K562 (cell line): ENCODE measurements at regions not wholly inside any gene's neighbourhood (a gene's known extent, or its start where the extent isn't known, plus 50 kb on each side); places are given as distances from the start of the nearest gene placed in this dataset.

Experiments used
- CHD1 ChIP-seq: fragments of 200-600 bp; sonication (generic); IDR thresholded peaks from one replicate; pipeline ENCODE4 v1.6.1; 2012; ENCODE audit warnings: mild to moderate bottlenecking, moderate library complexity, low read length, inconsistent platforms
- JUND ChIP-seq, 2 experiments: IDR thresholded peaks; 2 replicates in 1 of 2; 3 replicates in 1 of 2; pipeline ENCODE4 v1.6.1; 2011; ENCODE audit warnings: borderline replicate concordance in 2 of 2, low read depth in 2 of 2, low read length in 2 of 2, improper control_type of control experiment in 1 of 2, missing biosample characterization in 1 of 2, missing genetic modification characterization in 1 of 2, missing genetic modification reagents in 1 of 2
- POLR2A ChIP-seq: fragments of 450-650 bp; conservative IDR thresholded peaks from 2 replicates; pipeline ENCODE4 v1.6.1; 2016
- SUPT5H ChIP-seq: fragments of 450-650 bp; IDR thresholded peaks from 2 replicates; pipeline ENCODE4 v1.6.1; 2016
- TAF7 ChIP-seq: fragments of 450-650 bp; IDR thresholded peaks from 2 replicates; pipeline ENCODE4 v1.6.1; 2016; ENCODE audit warnings: missing genetic modification characterization, missing compliant biosample characterization
- ZNF561 ChIP-seq: fragments of 450-650 bp; formaldehyde crosslinking; conservative IDR thresholded peaks from 2 replicates; pipeline ENCODE4 v1.4.0; 2020; ENCODE audit warnings: mild to moderate bottlenecking, moderate library complexity
- TF ChIP-seq, protein P1 (sequence below): fragments of 250-450 bp; sonication (Bioruptor Pico); IDR thresholded peaks from 2 replicates; pipeline ENCODE4 v1.8.0; 2022; ENCODE audit warnings: inconsistent platforms
- TF ChIP-seq, protein P2 (sequence below): sonication (generic); formaldehyde crosslinking; IDR thresholded peaks from 2 replicates; pipeline ENCODE4 v1.9.0; 2022; ENCODE audit warnings: mild to moderate bottlenecking, missing genetic modification reagents

DNA sequence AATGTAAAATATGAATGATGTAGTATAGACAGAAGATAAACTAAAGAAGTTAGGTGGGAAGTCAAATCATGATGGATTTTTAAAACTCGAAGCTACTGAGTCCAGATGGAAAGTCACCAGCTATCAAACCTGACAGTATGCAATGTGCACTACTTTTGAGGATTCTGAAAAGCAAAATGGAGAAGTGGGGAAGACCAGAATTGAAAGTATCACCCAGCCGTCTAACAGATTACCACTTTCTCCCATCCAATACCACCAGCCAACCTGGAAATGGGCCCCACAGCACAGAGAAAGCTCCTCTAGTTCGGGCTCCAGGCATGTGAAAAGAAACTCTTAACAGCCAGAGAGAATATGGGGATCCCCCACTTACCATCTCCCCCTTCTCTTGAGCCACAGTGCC lies 67.9 kb upstream of the SRRM3 start:
- no peak for TF ChIP-seq TAF7 (tag)
- TF ChIP-seq POLR2A, result no peak
- TF ChIP-seq ZNF561 (CRISPR knock-in tag), result no peak
- TF ChIP-seq, protein P1, sequence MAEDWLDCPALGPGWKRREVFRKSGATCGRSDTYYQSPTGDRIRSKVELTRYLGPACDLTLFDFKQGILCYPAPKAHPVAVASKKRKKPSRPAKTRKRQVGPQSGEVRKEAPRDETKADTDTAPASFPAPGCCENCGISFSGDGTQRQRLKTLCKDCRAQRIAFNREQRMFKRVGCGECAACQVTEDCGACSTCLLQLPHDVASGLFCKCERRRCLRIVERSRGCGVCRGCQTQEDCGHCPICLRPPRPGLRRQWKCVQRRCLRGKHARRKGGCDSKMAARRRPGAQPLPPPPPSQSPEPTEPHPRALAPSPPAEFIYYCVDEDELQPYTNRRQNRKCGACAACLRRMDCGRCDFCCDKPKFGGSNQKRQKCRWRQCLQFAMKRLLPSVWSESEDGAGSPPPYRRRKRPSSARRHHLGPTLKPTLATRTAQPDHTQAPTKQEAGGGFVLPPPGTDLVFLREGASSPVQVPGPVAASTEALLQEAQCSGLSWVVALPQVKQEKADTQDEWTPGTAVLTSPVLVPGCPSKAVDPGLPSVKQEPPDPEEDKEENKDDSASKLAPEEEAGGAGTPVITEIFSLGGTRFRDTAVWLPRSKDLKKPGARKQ (CRISPR knock-in tag), result no peak
- no peak for TF ChIP-seq JUND (IDR thresholded peaks at IDR 0.05; ENCODE audit: borderline replicate concordance, low read depth, low read length)
- TF ChIP-seq JUND (tag; IDR thresholded peaks at IDR 0.05; ENCODE audit: borderline replicate concordance, low read depth, low read length), result no peak
- TF ChIP-seq, protein P2, sequence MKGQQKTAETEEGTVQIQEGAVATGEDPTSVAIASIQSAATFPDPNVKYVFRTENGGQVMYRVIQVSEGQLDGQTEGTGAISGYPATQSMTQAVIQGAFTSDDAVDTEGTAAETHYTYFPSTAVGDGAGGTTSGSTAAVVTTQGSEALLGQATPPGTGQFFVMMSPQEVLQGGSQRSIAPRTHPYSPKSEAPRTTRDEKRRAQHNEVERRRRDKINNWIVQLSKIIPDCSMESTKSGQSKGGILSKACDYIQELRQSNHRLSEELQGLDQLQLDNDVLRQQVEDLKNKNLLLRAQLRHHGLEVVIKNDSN (CRISPR knock-in tag), result no peak
- TF ChIP-seq SUPT5H, result no peak
- TF ChIP-seq CHD1, result no peak
